ENCODE measurements at regions not wholly inside any gene's neighbourhood (a gene's known extent, or its start where the extent isn't known, plus 50 kb on each side); places are given as distances from the start of the nearest gene placed in this dataset.

DNA sequence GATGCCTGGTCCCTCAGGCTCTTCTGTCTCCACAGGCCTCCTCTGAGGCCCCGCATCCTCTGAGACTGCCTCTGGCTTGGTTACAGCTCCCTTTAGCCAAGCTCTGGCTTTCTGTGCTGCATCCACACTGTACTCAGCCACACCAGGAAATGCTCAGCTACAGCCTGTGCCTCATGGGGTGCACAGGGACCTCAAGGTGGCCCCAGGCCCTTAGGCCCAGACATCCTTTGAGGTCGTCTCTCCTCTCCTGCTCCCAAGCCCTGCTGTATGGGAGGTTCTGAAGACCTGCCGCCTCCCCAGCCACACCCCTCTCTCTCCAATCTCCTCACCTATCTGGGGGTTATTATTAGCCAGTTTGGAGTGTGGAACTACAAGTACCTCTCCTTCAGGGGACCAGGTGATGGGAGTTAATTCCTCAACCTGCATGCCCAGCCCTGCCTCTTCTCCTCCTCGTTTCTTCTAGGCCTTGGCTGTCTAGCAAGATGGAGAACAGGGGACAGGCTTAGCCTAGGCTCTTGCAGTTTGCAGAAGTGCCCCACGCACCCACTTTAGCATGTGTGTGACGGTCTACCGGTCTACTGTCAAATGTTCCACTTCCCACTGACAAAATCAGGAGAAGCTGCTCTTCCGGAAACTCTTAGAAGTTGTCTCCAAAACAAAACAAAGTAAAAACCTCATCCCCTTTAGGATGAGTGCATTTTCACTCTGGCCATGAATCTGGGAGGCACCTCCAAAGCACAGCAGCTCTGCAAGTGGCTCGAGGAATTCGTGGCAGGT is 64.0 kb upstream of the WAC start:
- no peaks in the 10 kb centered on the region for H3K9me3 ChIP-seq (ENCODE audit: insufficient read depth, low read length, severe bottlenecking)
- no peak overlapping the region for H3K27ac ChIP-seq (ENCODE audit: low read length)
- no peaks in the 10 kb centered on the region for H4K20me1 ChIP-seq (ENCODE audit: insufficient read depth, low read length)
- no peak overlapping the region for H3K4me2 ChIP-seq (ENCODE audit: insufficient read depth, low read length)
- H2AFZ ChIP-seq (ENCODE audit: low read depth, low read length), result no peak overlapping the region
- no peaks in the 10 kb centered on the region for H3K36me3 ChIP-seq (ENCODE audit: insufficient read depth, low read length)
- DNase-seq (no peak), ATAC-seq (ENCODE audit: insufficient read depth, low read depth) (no peak)
- H3K79me2 ChIP-seq (ENCODE audit: insufficient read depth, low read length), result no peaks in the 10 kb centered on the region
- no peaks in the 10 kb centered on the region for H3K4me1 ChIP-seq (ENCODE audit: insufficient read depth, low read length)
- TF ChIP-seq, protein P1, sequence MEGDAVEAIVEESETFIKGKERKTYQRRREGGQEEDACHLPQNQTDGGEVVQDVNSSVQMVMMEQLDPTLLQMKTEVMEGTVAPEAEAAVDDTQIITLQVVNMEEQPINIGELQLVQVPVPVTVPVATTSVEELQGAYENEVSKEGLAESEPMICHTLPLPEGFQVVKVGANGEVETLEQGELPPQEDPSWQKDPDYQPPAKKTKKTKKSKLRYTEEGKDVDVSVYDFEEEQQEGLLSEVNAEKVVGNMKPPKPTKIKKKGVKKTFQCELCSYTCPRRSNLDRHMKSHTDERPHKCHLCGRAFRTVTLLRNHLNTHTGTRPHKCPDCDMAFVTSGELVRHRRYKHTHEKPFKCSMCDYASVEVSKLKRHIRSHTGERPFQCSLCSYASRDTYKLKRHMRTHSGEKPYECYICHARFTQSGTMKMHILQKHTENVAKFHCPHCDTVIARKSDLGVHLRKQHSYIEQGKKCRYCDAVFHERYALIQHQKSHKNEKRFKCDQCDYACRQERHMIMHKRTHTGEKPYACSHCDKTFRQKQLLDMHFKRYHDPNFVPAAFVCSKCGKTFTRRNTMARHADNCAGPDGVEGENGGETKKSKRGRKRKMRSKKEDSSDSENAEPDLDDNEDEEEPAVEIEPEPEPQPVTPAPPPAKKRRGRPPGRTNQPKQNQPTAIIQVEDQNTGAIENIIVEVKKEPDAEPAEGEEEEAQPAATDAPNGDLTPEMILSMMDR (IDR thresholded peaks at IDR 0.05; ENCODE audit: borderline replicate concordance, extremely low read depth, low read length, poor library complexity, severe bottlenecking), result no peak
- TF ChIP-seq EZH2 (IDR thresholded peaks at IDR 0.05; ENCODE audit: borderline replicate concordance, low read depth, low read length, severe bottlenecking), result no peak
- no peak overlapping the region for H3K9ac ChIP-seq (ENCODE audit: low read depth, low read length)
- no peak overlapping the region for H3K4me3 ChIP-seq (ENCODE audit: low read depth in 1 of 2, low read length in 2 of 2)
- H3K27me3 ChIP-seq (ENCODE audit: insufficient read depth, low read length, poor library complexity), result no peaks in the 10 kb centered on the region

DNA sequence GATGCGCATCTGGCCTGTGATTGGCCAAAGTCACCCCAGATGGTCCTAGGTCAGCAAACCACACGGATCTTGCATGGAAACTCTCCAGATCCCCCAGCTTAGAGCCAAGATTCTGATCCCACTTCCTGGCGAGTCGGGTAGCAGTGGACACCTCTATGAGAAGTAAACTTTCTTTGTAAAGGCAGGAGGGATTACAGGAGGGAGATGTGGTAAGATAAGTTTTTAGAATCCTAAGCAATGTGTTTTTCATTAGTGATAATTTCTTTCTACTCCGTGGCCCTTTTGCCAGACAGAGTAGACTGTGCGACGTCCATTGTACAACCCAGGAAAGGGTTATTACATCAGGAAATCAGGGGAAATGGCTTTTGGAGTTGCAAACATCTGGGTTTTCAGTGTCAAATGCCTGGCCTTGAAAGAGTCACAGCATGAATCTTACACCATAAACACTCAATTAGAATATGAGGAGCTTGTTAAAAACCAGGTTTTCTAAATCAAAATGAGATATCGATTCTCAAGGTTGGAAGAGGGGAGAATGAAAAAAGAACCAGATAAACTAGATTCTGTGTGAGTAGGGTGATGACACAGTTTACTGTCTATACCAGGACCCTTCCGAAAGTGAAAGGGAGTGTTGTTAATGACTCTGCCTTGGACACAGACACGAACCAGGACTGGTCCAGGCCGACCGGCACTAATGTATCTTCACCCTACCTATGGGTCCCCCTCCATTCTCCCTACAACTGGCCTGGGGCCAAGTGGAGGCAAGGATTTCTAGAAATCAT is 61.9 kb upstream of the WAC start:
- Histone ChIP-seq H3K9me3 (ENCODE audit: insufficient read depth, low read length, severe bottlenecking) (no peaks in the 10 kb centered on the region), H3K4me2 (ENCODE audit: insufficient read depth, low read length) (no peak overlapping the region), H3K9ac (ENCODE audit: low read depth, low read length) (no peak overlapping the region), H3K27ac (ENCODE audit: low read length) (no peak overlapping the region), H3K36me3 (ENCODE audit: insufficient read depth, low read length) (no peaks in the 10 kb centered on the region), H3K79me2 (ENCODE audit: insufficient read depth, low read length) (no peaks in the 10 kb centered on the region), H3K27me3 (ENCODE audit: insufficient read depth, low read length, poor library complexity) (no peaks in the 10 kb centered on the region), H3K4me3 (ENCODE audit: low read depth in 1 of 2, low read length in 2 of 2) (no peak overlapping the region), H2AFZ (ENCODE audit: low read depth, low read length) (no peak overlapping the region), H3K4me1 (ENCODE audit: insufficient read depth, low read length) (no peaks in the 10 kb centered on the region), H4K20me1 (ENCODE audit: insufficient read depth, low read length) (no peaks in the 10 kb centered on the region)
- no peak for DNase-seq
- TF ChIP-seq, protein P1 (IDR thresholded peaks at IDR 0.05; ENCODE audit: borderline replicate concordance, extremely low read depth, low read length, poor library complexity, severe bottlenecking), result no peak
- TF ChIP-seq EZH2 (IDR thresholded peaks at IDR 0.05; ENCODE audit: borderline replicate concordance, low read depth, low read length, severe bottlenecking), result no peak
- ATAC-seq (ENCODE audit: insufficient read depth, low read depth), result no peak

DNA sequence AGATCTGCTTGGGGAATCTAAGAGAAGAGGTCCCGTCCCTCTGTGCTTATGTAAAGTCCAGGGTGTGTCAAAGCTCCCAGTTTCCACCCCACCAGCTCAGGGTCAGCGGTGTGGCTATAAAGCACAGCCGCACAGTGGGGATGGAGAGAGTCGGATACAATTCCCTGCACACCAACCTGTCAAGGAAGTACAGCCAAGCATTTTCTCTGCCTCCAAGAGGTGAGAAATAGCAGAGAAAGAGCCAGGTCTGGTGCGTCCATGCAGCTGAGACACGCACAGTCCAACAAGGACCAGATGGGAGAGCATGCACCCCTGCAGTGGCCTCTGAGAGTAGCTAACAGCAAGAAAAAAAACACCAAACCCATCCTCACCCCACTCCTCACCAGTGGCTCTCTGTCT is 61.3 kb upstream of the WAC start:
- no peaks in the 10 kb centered on the region for H3K79me2 ChIP-seq (ENCODE audit: insufficient read depth, low read length)
- H2AFZ ChIP-seq (ENCODE audit: low read depth, low read length), result no peak overlapping the region
- H3K4me1 ChIP-seq (ENCODE audit: insufficient read depth, low read length), result no peaks in the 10 kb centered on the region
- DNase-seq (no peak), ATAC-seq (ENCODE audit: insufficient read depth, low read depth) (no peak)
- no peaks in the 10 kb centered on the region for H3K36me3 ChIP-seq (ENCODE audit: insufficient read depth, low read length)
- H3K9ac ChIP-seq (ENCODE audit: low read depth, low read length), result no peak overlapping the region
- no peaks in the 10 kb centered on the region for H3K9me3 ChIP-seq (ENCODE audit: insufficient read depth, low read length, severe bottlenecking)
- H3K4me2 ChIP-seq (ENCODE audit: insufficient read depth, low read length), result no peak overlapping the region
- TF ChIP-seq EZH2 (IDR thresholded peaks at IDR 0.05; ENCODE audit: borderline replicate concordance, low read depth, low read length, severe bottlenecking), result no peak
- TF ChIP-seq, protein P1 (IDR thresholded peaks at IDR 0.05; ENCODE audit: borderline replicate concordance, extremely low read depth, low read length, poor library complexity, severe bottlenecking), result no peak
- H3K27ac ChIP-seq (ENCODE audit: low read length), result no peak overlapping the region
- no peaks in the 10 kb centered on the region for H4K20me1 ChIP-seq (ENCODE audit: insufficient read depth, low read length)
- H3K27me3 ChIP-seq (ENCODE audit: insufficient read depth, low read length, poor library complexity), result no peaks in the 10 kb centered on the region
- H3K4me3 ChIP-seq (ENCODE audit: low read depth in 1 of 2, low read length in 2 of 2), result no peak overlapping the region

Measured in DND-41 (cell line).